ENCODE measurements at regions not wholly inside any gene's neighbourhood (a gene's known extent, or its start where the extent isn't known, plus 50 kb on each side); places are given as distances from the start of the nearest gene placed in this dataset.

- no peak for TF ChIP-seq CTCF (IDR thresholded peaks at IDR 0.05; ENCODE audit: insufficient read depth, low read depth, low read length)
- no peak for TF ChIP-seq EZH2 (IDR thresholded peaks at IDR 0.05; ENCODE audit: insufficient read depth, low read length)
Observed at GRCh38 chr6:14464716-14465115, 347.1 kb downstream of the CD83 start.
